HCT116 (cell line): ENCODE measurements at regions not wholly inside any gene's neighbourhood (a gene's known extent, or its start where the extent isn't known, plus 50 kb on each side); places are given as distances from the start of the nearest gene placed in this dataset.

ENCODE experiments used
- CTCF ChIP-seq, 3 experiments: fragments of 200-600 bp in 1 of 3; sonication (generic) in 1 of 3; IDR thresholded peaks in 2 of 3; conservative IDR thresholded peaks in 1 of 3; 2 replicates each; pipeline ENCODE4 v1.5.1; 2012 to 2017; ENCODE audit warnings: low read depth in 2 of 3, low read length in 2 of 3, antibody characterized with exemption in 1 of 3, borderline replicate concordance in 1 of 3, control low read depth in 1 of 3, mild to moderate bottlenecking in 1 of 3, mixed read lengths in 1 of 3, mixed run types in 1 of 3, moderate library complexity in 1 of 3; ENCODE audit not compliant: insufficient read depth in 1 of 3
- EZH2 ChIP-seq: fragments of 200-600 bp; sonication (generic); IDR thresholded peaks from 2 replicates; pipeline ENCODE4 v1.6.1; 2017; ENCODE audit warnings: antibody characterized with exemption, mixed run types
- EZH2phosphoT487 ChIP-seq: fragments of 200-600 bp; IDR thresholded peaks from 2 replicates; pipeline ENCODE4 v1.6.1; 2018; ENCODE audit warnings: antibody characterized with exemption, borderline replicate concordance
- JUND ChIP-seq: IDR thresholded peaks from 2 replicates; pipeline ENCODE4 v1.6.1; 2012
- MAX ChIP-seq: IDR thresholded peaks from 2 replicates; pipeline ENCODE4 v1.6.1; 2012
- POLR2A ChIP-seq: IDR thresholded peaks from 2 replicates; pipeline ENCODE4 v1.7.0; 2011; ENCODE audit warnings: borderline replicate concordance; ENCODE audit not compliant: insufficient read depth, insufficient read length; ENCODE audit errors: extremely low read depth
- POLR2AphosphoS5 ChIP-seq: IDR thresholded peaks from 2 replicates; pipeline ENCODE4 v1.6.1; 2011; ENCODE audit warnings: mild to moderate bottlenecking, low read depth, low read length, moderate library complexity
- SP1 ChIP-seq: IDR thresholded peaks from 2 replicates; pipeline ENCODE4 v1.6.1; 2012; ENCODE audit warnings: low read depth
- ZNF274 ChIP-seq: fragments of 200-500 bp; sonication (Bioruptor generic); IDR thresholded peaks from 2 replicates; pipeline ENCODE4 v1.6.1; 2014; ENCODE audit warnings: mild to moderate bottlenecking, low read depth, low read length, inconsistent platforms

- TF ChIP-seq CTCF (IDR thresholded peaks at IDR 0.05 in 2 of 3, conservative IDR thresholded peaks at IDR 0.05 in 1 of 3; ENCODE audit: borderline replicate concordance in 1 of 3, insufficient read depth in 1 of 3, low read depth in 2 of 3, low read length in 2 of 3): no peak
- TF ChIP-seq SP1: no peak
- TF ChIP-seq EZH2: no peak
- no peak for TF ChIP-seq POLR2AphosphoS5
- no peak for TF ChIP-seq POLR2A
- no peak for TF ChIP-seq ZNF274
- no peak for TF ChIP-seq JUND
- no peak for TF ChIP-seq EZH2phosphoT487
- no peak for TF ChIP-seq MAX
These were observed 857.4 kb downstream of the USP25 start for GRCh38 chr21:16587141-16587581.
